Muscle of back (tissue), 3 donors: ENCODE measurements at regions not wholly inside any gene's neighbourhood (a gene's known extent, or its start where the extent isn't known, plus 50 kb on each side); places are given as distances from the start of the nearest gene placed in this dataset.
"Not testable (repeated sequence)": the region's sequence is repeated elsewhere in the genome, so short reads cannot be mapped to it uniquely, and the experiment has no call there.

Experiments
- DNase-seq, 3 donors: peaks; one replicate each; pipeline versions ENCODE4 v3.0.0 to v3.0.0-alpha.2; 2013

GRCh38 chr15:26186138-26186537 lies 323.0 kb upstream of the ATP10A start:
- not testable (repeated sequence) for DNase-seq

DNA sequence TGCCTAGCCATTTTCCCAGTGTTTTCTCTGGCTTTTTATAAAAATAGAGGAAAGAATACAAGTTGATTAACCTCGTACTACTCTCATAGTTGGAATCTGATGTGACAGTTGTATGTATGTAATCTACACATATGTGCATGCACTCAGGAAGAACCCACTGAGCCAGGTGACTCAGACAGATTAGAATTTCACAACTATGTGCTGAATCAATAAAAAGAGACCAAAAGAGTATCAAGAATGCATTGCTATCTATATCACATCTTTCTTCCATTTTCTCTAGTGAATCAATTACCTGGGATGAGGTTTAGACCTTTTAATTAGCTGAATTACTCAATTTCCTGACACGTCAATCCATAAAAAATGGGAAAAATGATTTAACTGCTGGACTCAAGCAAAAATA lies 319.3 kb upstream of the ATP10A start:
- peak in 1 of 3 donors; percentile 45 for DNase-seq

- DNase-seq, result no peak
Measured at GRCh38 chr15:26179906-26180305, 316.8 kb upstream of the ATP10A start.

DNA sequence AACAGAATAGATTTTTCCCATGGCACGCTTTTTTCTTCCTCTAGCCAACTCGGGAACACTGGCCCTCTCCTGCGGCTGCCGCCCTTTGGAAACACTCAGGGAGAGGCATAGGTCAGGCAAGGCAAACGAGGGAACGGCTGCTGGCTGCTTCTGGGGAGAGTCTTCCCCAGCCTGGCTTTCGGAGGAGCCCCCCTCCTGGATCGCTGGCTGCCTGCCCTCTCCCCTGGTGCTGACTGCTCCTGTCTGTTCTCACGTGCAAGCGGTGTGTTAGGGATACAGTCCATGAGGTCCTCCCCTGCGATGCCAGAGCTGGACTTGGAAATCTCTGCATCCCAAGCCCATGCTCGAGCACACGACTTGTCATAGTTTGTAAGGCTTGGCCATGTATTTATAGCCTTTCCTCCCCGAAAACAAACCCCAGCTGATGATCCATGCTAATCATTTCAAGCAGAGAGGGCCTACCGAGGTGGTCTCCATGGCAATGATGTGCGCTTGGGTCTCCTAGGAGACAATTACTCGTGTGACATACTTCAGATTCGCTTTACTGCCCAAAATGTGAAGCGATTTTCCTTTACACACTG lies 315.6 kb upstream of the ATP10A start:
- DNase-seq, result no peak

GRCh38 chr15:26177816-26178215 lies 314.7 kb upstream of the ATP10A start:
- no peak for DNase-seq

DNA sequence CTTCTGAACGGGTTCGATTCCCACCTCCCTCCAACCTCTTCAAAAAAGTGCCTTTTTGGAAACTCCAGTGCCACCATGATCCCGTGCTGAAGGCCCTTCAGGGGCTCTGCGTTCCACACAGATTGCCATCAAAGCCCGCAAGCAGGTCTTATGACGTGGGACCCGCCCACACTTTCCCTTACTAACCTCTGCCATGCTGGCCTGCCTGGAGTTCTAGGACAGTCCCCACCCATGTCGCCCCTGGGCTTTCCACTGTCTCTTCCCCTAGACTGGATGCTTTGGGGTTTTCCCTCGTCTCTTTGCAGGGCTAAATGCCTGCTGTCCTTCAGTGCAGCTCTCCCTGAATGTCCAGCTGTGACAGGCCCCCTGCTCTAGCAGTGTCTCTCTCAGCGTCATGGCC lies 313.7 kb upstream of the ATP10A start:
- DNase-seq, result no peak

GRCh38 chr15:26171266-26171665 lies 308.1 kb upstream of the ATP10A start:
- no peak for DNase-seq

DNA sequence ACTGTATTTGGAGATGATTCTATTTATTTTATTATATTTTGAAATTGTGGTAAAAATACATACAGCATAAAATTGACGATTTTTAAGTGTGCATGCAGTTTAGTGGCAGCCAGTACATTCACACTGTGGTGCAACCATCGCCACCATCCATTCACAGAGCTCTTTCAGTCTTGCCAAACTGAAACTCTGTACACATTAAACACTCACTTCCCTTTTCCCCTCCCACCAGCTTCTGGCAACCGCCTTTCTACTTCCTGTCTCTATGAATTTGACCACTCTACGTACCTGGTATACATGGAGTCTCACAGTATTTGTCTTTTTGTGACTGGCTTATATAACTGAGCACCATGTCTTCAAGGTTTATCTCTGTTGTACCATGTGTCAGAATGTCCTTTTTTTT lies 303.3 kb upstream of the ATP10A start:
- no peak for DNase-seq

GRCh38 chr15:26165546-26165945 lies 302.4 kb upstream of the ATP10A start:
- DNase-seq, result no peak

GRCh38 chr15:26160343-26160742 lies 297.2 kb upstream of the ATP10A start:
- DNase-seq, result no peak

- no peak for DNase-seq
Measured at GRCh38 chr15:26158176-26158575, 295.0 kb upstream of the ATP10A start.

- DNase-seq, result no peak
Measured at GRCh38 chr15:26157081-26157480, 294.0 kb upstream of the ATP10A start.

GRCh38 chr15:26156051-26156450 lies 292.9 kb upstream of the ATP10A start:
- DNase-seq, result no peak

DNA sequence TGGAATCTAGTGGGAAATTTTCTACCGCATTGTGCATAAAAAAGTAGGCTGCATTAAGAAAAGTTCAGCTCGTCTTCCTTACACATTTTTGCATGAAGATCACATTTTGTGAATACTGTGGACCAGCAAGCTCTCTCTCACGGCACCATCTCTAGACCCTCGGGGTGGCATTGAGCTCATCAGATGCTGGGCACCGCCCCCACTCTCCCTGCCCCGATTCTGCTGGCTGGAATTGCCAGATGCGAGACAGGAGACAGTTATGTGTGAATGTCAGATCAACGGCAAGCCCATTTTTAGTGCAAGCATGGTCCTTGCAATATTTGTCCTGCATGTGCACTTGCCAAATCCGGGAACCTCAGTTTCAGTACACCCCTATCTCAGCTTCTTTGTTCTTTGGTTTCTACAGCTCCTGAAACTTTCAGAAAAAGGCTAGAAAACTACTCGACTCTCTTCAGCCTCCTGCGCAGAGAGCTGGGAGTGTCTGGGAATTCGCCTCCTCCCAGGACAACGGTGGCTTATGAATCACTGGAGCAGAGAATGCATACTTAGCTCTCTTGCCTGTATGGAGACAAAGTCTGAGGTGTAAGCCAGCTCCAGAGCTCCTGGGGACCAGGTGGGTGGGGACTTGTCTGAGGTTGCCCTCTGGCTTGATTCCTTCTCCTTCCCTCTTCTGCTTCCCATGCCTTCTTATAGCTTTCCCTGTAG lies 285.2 kb upstream of the ATP10A start:
- DNase-seq, result no peak

DNA sequence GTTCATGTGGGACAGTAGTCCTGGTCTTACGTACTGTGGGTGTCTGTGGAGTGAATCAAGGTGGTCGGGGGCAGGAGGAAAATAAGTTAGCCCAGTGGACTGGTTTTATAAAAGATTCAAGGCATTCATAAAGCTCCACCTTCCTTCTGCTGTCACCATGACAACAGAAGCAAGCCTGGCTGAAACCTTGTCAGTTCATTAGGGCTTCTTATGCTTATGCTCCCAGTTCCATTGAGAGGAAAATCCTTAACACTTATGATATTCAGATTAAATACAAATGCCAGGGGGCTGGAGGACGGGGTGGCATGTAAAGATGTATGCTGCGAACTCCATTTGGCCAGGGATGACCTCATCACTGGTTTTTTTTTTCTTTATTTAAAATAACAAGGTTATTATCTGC lies 283.1 kb upstream of the ATP10A start:
- DNase-seq, result no peak

GRCh38 chr15:26145796-26146195 lies 282.7 kb upstream of the ATP10A start:
- no peak for DNase-seq

GRCh38 chr15:26144836-26145235 lies 281.7 kb upstream of the ATP10A start:
- DNase-seq, result peak in 2 of 3 donors; percentile 2 to 15

DNA sequence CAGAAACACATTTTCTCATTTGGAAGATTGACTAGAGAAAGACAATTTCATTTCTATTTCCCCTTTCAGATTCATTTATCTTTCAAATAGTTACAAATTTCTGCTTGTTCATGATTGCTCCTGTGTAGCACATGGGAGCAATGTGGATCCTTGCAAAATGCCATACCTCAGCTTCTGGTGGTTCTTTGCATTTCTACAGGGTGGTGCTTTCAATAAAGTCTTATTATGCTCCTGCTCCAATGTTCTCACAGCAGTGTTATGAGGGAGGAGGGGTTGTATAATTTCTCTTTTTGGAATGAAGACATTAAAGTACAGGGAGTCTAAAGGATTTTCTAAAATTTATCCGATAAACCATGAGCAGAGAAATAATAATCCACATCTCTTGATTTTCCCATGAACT lies 280.1 kb upstream of the ATP10A start:
- DNase-seq, result no peak

DNA sequence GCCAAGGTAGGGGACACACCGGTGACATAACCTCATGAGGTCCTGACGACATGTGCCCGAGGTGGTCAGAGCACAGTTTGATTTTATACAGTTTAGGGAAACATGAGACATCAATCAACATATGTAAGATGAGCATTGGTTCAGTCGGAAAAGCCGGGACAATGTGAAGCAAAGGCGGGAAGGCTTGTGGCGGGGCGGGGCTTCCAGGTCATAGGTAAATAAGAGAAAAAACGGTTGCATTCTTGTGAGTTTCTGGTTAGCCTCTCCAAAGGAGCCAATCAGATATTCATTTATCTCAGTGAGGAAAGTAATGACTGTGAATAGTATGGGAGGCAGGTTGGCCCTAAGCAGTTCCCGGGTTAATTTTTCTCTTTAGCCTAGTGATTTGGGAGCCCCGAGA lies 271.7 kb upstream of the ATP10A start:
- DNase-seq, result no peak

GRCh38 chr15:26134152-26134551 lies 271.0 kb upstream of the ATP10A start:
- DNase-seq, result no peak

DNA sequence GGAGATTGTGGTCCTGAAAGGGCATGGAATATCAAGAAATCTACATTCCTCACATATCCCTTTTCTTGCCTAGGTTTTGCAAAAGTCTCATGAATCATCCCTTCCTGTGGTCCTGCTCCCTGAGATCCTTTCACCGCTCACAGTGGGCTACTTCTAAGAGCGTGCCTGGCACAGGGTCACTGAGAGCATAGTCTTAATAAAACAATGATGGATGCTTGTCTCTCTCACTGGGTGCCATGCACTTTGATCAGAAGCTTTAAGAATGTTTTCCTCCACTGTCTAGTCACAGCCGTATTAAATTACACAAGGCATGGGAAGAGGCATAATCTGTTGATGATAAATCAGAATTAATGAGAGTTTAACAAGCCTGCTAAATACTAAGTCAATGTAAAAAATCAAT lies 269.7 kb upstream of the ATP10A start:
- no peak for DNase-seq

DNA sequence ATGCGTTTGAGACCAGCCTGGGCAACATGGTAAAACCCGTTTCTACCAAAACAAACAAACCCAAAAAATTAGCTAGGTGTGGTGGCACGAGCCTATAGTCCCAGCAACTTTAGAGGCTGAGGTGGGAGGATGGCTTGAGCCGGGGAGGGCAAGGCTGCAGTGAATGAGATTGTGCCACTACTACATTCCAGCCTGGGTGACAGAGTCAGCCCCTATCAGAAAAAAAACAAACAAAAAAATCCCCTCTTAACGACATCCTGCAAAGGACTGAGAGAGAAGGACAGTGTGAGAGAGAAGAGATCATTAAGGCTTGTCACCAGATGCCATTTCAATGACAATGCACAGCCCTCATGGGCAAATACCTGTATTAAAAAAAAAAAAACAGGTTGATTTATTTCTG lies 266.7 kb upstream of the ATP10A start:
- no peak for DNase-seq

GRCh38 chr15:26128611-26129140 lies 265.5 kb upstream of the ATP10A start:
- no peak for DNase-seq
